GM18951 (cell line): ENCODE measurements at regions not wholly inside any gene's neighbourhood (a gene's known extent, or its start where the extent isn't known, plus 50 kb on each side); places are given as distances from the start of the nearest gene placed in this dataset.

ENCODE experiments used
- POLR2A ChIP-seq: IDR thresholded peaks from 4 replicates; pipeline ENCODE4 v1.6.1; 2011; ENCODE audit warnings: mild to moderate bottlenecking; ENCODE audit not compliant: insufficient read length, insufficient read depth; ENCODE audit errors: extremely low read depth
- in situ Hi-C: fragments of 300-500 bp; cut with MboI; formaldehyde crosslinking; loops from one replicate; pipeline ENCODE4 v1.12.0; 2022; ENCODE audit warnings: low sequenced_read_pairs, mixed read lengths, inconsistent platforms; ENCODE audit not compliant: unreplicated experiment

DNA sequence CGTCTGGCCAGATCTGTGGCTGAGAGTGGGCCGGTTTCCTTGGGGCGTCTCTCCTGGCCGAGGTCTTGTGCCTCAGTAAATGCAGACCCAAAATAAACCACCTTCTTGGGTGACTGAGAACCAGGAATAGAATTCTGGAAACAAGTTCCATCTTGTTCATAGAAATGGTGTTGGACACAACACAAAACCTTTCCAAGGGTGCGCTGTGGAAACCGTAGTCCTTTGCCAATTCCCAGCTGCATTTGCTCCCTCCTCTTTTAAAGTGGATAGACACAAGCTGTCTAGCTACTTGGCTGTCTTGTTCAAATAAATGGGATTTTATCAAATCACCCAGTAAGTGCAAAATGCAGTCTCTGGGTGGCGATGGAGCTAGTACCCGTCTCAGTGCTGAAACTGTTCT is 300.2 kb downstream of the SHANK2 start:
- TF ChIP-seq POLR2A, result no peak
- in situ Hi-C loops, result loop anchor here (5.0 kb wide), 1 partner anchor 105 kb away; no protein-coding TSS in a partner anchor

- in situ Hi-C loops, result loop anchor here (5.0 kb wide), 1 partner anchor 104 kb away; no protein-coding TSS in a partner anchor
Measured at GRCh38 chr11:70953720-70954119, 298.7 kb downstream of the SHANK2 start.

GRCh38 chr11:70954471-70954870 is 297.9 kb downstream of the SHANK2 start:
- in situ Hi-C loops, result loop anchor here (5.0 kb wide), 1 partner anchor 103 kb away; no protein-coding TSS in a partner anchor
- TF ChIP-seq POLR2A, result no peak

More at GRCh38 chr11:70953720-70954119, 298.7 kb downstream of the SHANK2 start:
- no peak for TF ChIP-seq POLR2A
